Naive thymus-derived CD8-positive, alpha-beta T cell (primary cell): ENCODE measurements at regions not wholly inside any gene's neighbourhood (a gene's known extent, or its start where the extent isn't known, plus 50 kb on each side); places are given as distances from the start of the nearest gene placed in this dataset.

Source experiments
- ATAC-seq, 2 donors: fragments of 150-1000 bp; cut with Tn5 transposase in 1 of 2; sonication (Bioruptor Pico), chemical (Tn5 transposase) in 1 of 2; 1 replicate in 1 of 2; 2 replicates in 1 of 2; pipeline ENCODE4 v1.10.0; 2021; ENCODE audit warnings: mild to moderate bottlenecking in 2 of 2, moderate library complexity in 2 of 2
- POLR2A ChIA-PET: fragments of 350-600 bp; sonication (Branson Sonifier 250); formaldehyde crosslinking; loops from one replicate; lab custom pipeline; 2021; ENCODE audit warnings: antibody characterized with exemption; lab: Charles Lee
- DNase-seq, 10 donors: peaks; one replicate each; pipeline versions ENCODE4 v3.0.0 to v3.0.0-alpha.2; 2020 to 2022
- H3K27ac Mint-ChIP-seq, 10 donors: one replicate each; pipeline ENCODE4 v1.8.0; 2020 to 2022; ENCODE audit warnings: mild to moderate bottlenecking in 10 of 10, mixed read lengths in 10 of 10, moderate library complexity in 4 of 10, inconsistent platforms in 1 of 10
- H3K27me3 Mint-ChIP-seq, 5 donors: one replicate each; pipeline ENCODE4 v1.8.0; 2021 to 2022; ENCODE audit warnings: mixed read lengths in 5 of 5
- H3K36me3 Mint-ChIP-seq, 3 donors: one replicate each; pipeline ENCODE4 v1.8.0; 2020 to 2022; ENCODE audit warnings: mixed read lengths in 3 of 3, mild to moderate bottlenecking in 2 of 3, inconsistent platforms in 1 of 3
- H3K4me1 Mint-ChIP-seq, 4 donors: one replicate each; pipeline ENCODE4 v1.8.0; 2021 to 2022; ENCODE audit warnings: mixed read lengths in 4 of 4
- H3K4me3 Mint-ChIP-seq, 10 donors: one replicate each; pipeline ENCODE4 v1.8.0; 2020 to 2022; ENCODE audit warnings: mild to moderate bottlenecking in 10 of 10, mixed read lengths in 10 of 10, moderate library complexity in 6 of 10, inconsistent platforms in 1 of 10
- H3K9me3 Mint-ChIP-seq, 9 donors: one replicate each; pipeline ENCODE4 v1.8.0; 2020 to 2022; ENCODE audit warnings: mixed read lengths in 9 of 9, mild to moderate bottlenecking in 3 of 9, inconsistent platforms in 1 of 9, moderate library complexity in 1 of 9

GRCh38 chr5:96227957-96228356, 205.1 kb downstream of the PCSK1 start:
- peaks cover 9 to 34% (median 14%) of the 10 kb centered on the region in 5 donors for H3K27me3 Mint-ChIP-seq
- no peak overlapping the region for H3K27ac Mint-ChIP-seq
- H3K36me3 Mint-ChIP-seq: no peaks in the 10 kb centered on the region
- no peak overlapping the region for H3K4me3 Mint-ChIP-seq
- POLR2A ChIA-PET: no interaction called here
- ATAC-seq: no peak
- peaks cover 0 to 3% (median 0%) of the 10 kb centered on the region in 9 donors for H3K9me3 Mint-ChIP-seq
- DNase-seq: no peak
- H3K4me1 Mint-ChIP-seq: no peaks in the 10 kb centered on the region

- no peaks in the 10 kb centered on the region for H3K4me1 Mint-ChIP-seq
- H3K9me3 Mint-ChIP-seq: peaks cover 0 to 9% (median 0%) of the 10 kb centered on the region in 9 donors
- no peak for ATAC-seq
- no peaks in the 10 kb centered on the region for H3K36me3 Mint-ChIP-seq
- no peak for DNase-seq
- H3K4me3 Mint-ChIP-seq: no peak overlapping the region
- POLR2A ChIA-PET: no interaction called here
- H3K27me3 Mint-ChIP-seq: peaks cover 9 to 43% (median 14%) of the 10 kb centered on the region in 5 donors
- H3K27ac Mint-ChIP-seq: no peak overlapping the region
Measured at GRCh38 chr5:96226941-96227552, 206.0 kb downstream of the PCSK1 start.

GRCh38 chr5:96222129-96222528, 210.9 kb downstream of the PCSK1 start:
- no peak overlapping the region for H3K4me3 Mint-ChIP-seq
- ATAC-seq (no peak), DNase-seq (no peak)
- peaks cover 0 to 2% (median 0%) of the 10 kb centered on the region in 4 donors for H3K4me1 Mint-ChIP-seq
- POLR2A ChIA-PET: no interaction called here
- H3K9me3 Mint-ChIP-seq: peaks cover 0 to 9% (median 0%) of the 10 kb centered on the region in 9 donors
- no peaks in the 10 kb centered on the region for H3K36me3 Mint-ChIP-seq
- peaks cover 0 to 33% (median 8%) of the 10 kb centered on the region in 5 donors for H3K27me3 Mint-ChIP-seq
- no peak overlapping the region for H3K27ac Mint-ChIP-seq

- peaks cover 0 to 9% (median 0%) of the 10 kb centered on the region in 9 donors for H3K9me3 Mint-ChIP-seq
- H3K4me1 Mint-ChIP-seq: peaks cover 0 to 2% (median 0%) of the 10 kb centered on the region in 4 donors
- no peak overlapping the region for H3K4me3 Mint-ChIP-seq
- H3K27me3 Mint-ChIP-seq: peaks cover 0 to 22% (median 8%) of the 10 kb centered on the region in 5 donors
- ATAC-seq: no peak
- peak overlapping the region in 1 of 10 donors; percentile 36 for H3K27ac Mint-ChIP-seq
- POLR2A ChIA-PET: no interaction called here
- DNase-seq: no peak
- no peaks in the 10 kb centered on the region for H3K36me3 Mint-ChIP-seq
Measured at GRCh38 chr5:96220610-96221390, 212.2 kb downstream of the PCSK1 start.

GRCh38 chr5:96219580-96220281, 213.3 kb downstream of the PCSK1 start:
- Mint-ChIP-seq H3K4me1 (peaks cover 0 to 2% (median 0%) of the 10 kb centered on the region in 4 donors), H3K4me3 (no peak overlapping the region), H3K9me3 (peaks cover 0 to 9% (median 0%) of the 10 kb centered on the region in 9 donors), H3K27ac (peak overlapping the region in 1 of 10 donors; percentile 54), H3K27me3 (peaks cover 0 to 22% (median 8%) of the 10 kb centered on the region in 5 donors), H3K36me3 (no peaks in the 10 kb centered on the region)
- POLR2A ChIA-PET: no interaction called here
- ATAC-seq: no peak
- DNase-seq: no peak

GRCh38 chr5:96218653-96219052, 214.4 kb downstream of the PCSK1 start:
- no peak overlapping the region for H3K4me3 Mint-ChIP-seq
- DNase-seq: no peak
- peaks cover 0 to 9% (median 0%) of the 10 kb centered on the region in 9 donors for H3K9me3 Mint-ChIP-seq
- POLR2A ChIA-PET: no interaction called here
- no peak overlapping the region for H3K27ac Mint-ChIP-seq
- ATAC-seq: no peak
- H3K27me3 Mint-ChIP-seq: peaks cover 0 to 22% (median 8%) of the 10 kb centered on the region in 5 donors
- H3K36me3 Mint-ChIP-seq: no peaks in the 10 kb centered on the region
- H3K4me1 Mint-ChIP-seq: peaks cover 0 to 2% (median 0%) of the 10 kb centered on the region in 4 donors

GRCh38 chr5:96214442-96215197, 218.4 kb downstream of the PCSK1 start:
- Mint-ChIP-seq H3K4me1 (peaks cover 0 to 2% (median 0%) of the 10 kb centered on the region in 4 donors), H3K9me3 (peaks cover 0 to 20% (median 2%) of the 10 kb centered on the region in 9 donors), H3K27me3 (peaks cover 0 to 13% (median 8%) of the 10 kb centered on the region in 5 donors), H3K36me3 (peaks cover 0 to 19% (median 0%) of the 10 kb centered on the region in 3 donors), H3K27ac (no peak overlapping the region), H3K4me3 (no peak overlapping the region)
- DNase-seq (no peak), ATAC-seq (no peak)
- POLR2A ChIA-PET: no interaction called here

GRCh38 chr5:96209829-96210228, 223.2 kb downstream of the PCSK1 start:
- H3K4me1 Mint-ChIP-seq: no peaks in the 10 kb centered on the region
- no peak overlapping the region for H3K27ac Mint-ChIP-seq
- POLR2A ChIA-PET: no interaction called here
- peaks cover 15 to 50% (median 32%) of the 10 kb centered on the region in 9 donors for H3K9me3 Mint-ChIP-seq
- peaks cover 0 to 16% (median 5%) of the 10 kb centered on the region in 5 donors for H3K27me3 Mint-ChIP-seq
- H3K4me3 Mint-ChIP-seq: no peak overlapping the region
- peaks cover 0 to 47% (median 13%) of the 10 kb centered on the region in 3 donors for H3K36me3 Mint-ChIP-seq
- DNase-seq (no peak), ATAC-seq (no peak)

GRCh38 chr5:96207420-96207819, 225.6 kb downstream of the PCSK1 start:
- Mint-ChIP-seq H3K9me3 (peaks cover 15 to 47% (median 32%) of the 10 kb centered on the region in 9 donors), H3K4me1 (no peaks in the 10 kb centered on the region), H3K27me3 (peaks cover 0 to 15% (median 2%) of the 10 kb centered on the region in 5 donors), H3K4me3 (no peak overlapping the region), H3K27ac (no peak overlapping the region), H3K36me3 (peaks cover 0 to 45% (median 13%) of the 10 kb centered on the region in 3 donors)
- ATAC-seq: no peak
- POLR2A ChIA-PET: no interaction called here
- DNase-seq: no peak

- no peak for ATAC-seq
- H3K4me1 Mint-ChIP-seq: no peaks in the 10 kb centered on the region
- H3K27ac Mint-ChIP-seq: no peak overlapping the region
- peaks cover 0 to 6% (median 1%) of the 10 kb centered on the region in 5 donors for H3K27me3 Mint-ChIP-seq
- H3K9me3 Mint-ChIP-seq: peaks cover 12 to 27% (median 22%) of the 10 kb centered on the region in 9 donors
- no peak for DNase-seq
- POLR2A ChIA-PET: no interaction called here
- H3K36me3 Mint-ChIP-seq: peaks cover 0 to 19% (median 13%) of the 10 kb centered on the region in 3 donors
- H3K4me3 Mint-ChIP-seq: no peak overlapping the region
Measured at GRCh38 chr5:96203761-96204160, 229.3 kb downstream of the PCSK1 start.

- DNase-seq (no peak), ATAC-seq (no peak)
- POLR2A ChIA-PET: no interaction called here
Measured at GRCh38 chr5:96201503-96201902, 231.5 kb downstream of the PCSK1 start.

GRCh38 chr5:96200641-96201040, 232.4 kb downstream of the PCSK1 start:
- no peaks in the 10 kb centered on the region for H3K9me3 Mint-ChIP-seq
- no peak overlapping the region for H3K27ac Mint-ChIP-seq
- DNase-seq (no peak), ATAC-seq (no peak)
- no peaks in the 10 kb centered on the region for H3K36me3 Mint-ChIP-seq
- H3K4me3 Mint-ChIP-seq: no peak overlapping the region
- peaks cover 1 to 10% (median 5%) of the 10 kb centered on the region in 5 donors for H3K27me3 Mint-ChIP-seq
- POLR2A ChIA-PET: no interaction called here
- no peaks in the 10 kb centered on the region for H3K4me1 Mint-ChIP-seq

More at GRCh38 chr5:96201503-96201902, 231.5 kb downstream of the PCSK1 start:
- Mint-ChIP-seq H3K36me3 (no peaks in the 10 kb centered on the region), H3K4me1 (no peaks in the 10 kb centered on the region), H3K27me3 (peaks cover 1 to 7% (median 4%) of the 10 kb centered on the region in 5 donors), H3K9me3 (peaks cover 0 to 4% (median 0%) of the 10 kb centered on the region in 9 donors), H3K27ac (no peak overlapping the region), H3K4me3 (no peak overlapping the region)
